Parathyroid adenoma (tissue), 2 donors: ENCODE measurements at regions not wholly inside any gene's neighbourhood (a gene's known extent, or its start where the extent isn't known, plus 50 kb on each side); places are given as distances from the start of the nearest gene placed in this dataset.

ENCODE experiments used
- H2AFZ ChIP-seq: fragments of 300-600 bp; sonication (generic); one replicate; pipeline ENCODE4 v1.7.0; 2017; ENCODE audit warnings: antibody characterized with exemption, mild to moderate bottlenecking
- H3K27ac ChIP-seq: fragments of 300-600 bp; sonication (generic); one replicate; pipeline ENCODE4 v1.7.0; 2017
- H3K27me3 ChIP-seq: fragments of 300-600 bp; sonication (generic); one replicate; pipeline ENCODE4 v1.7.0; 2017; ENCODE audit warnings: low read length; ENCODE audit not compliant: control insufficient read depth, insufficient read depth
- H3K36me3 ChIP-seq: fragments of 300-600 bp; sonication (generic); one replicate; pipeline ENCODE4 v1.7.0; 2017; ENCODE audit warnings: low read length; ENCODE audit not compliant: control insufficient read depth, insufficient read depth
- H3K4me1 ChIP-seq: fragments of 300-600 bp; sonication (generic); one replicate; pipeline ENCODE4 v1.7.0; 2017; ENCODE audit warnings: control low read depth
- H3K4me2 ChIP-seq: fragments of 300-600 bp; sonication (generic); one replicate; pipeline ENCODE4 v1.7.0; 2017; ENCODE audit warnings: low read length
- H3K4me3 ChIP-seq: fragments of 300-600 bp; sonication (generic); one replicate; pipeline ENCODE4 v1.7.0; 2017; ENCODE audit warnings: low read depth, low read length
- H3K79me2 ChIP-seq: fragments of 300-600 bp; sonication (generic); one replicate; pipeline ENCODE4 v1.7.0; 2017; ENCODE audit warnings: control low read depth
- H3K9ac ChIP-seq: fragments of 300-600 bp; sonication (generic); one replicate; pipeline ENCODE4 v1.7.0; 2017; ENCODE audit warnings: mild to moderate bottlenecking
- H3K9me3 ChIP-seq: fragments of 300-600 bp; sonication (generic); one replicate; pipeline ENCODE4 v1.7.0; 2017; ENCODE audit warnings: low read length; ENCODE audit not compliant: control insufficient read depth
- TF ChIP-seq, protein P1 (sequence below): fragments of 300-600 bp; sonication (generic); IDR thresholded peaks from one replicate; pipeline ENCODE4 v1.7.0; 2017; ENCODE audit warnings: antibody characterized with exemption, mild to moderate bottlenecking
- donor health status: primary hyperparathyroidism.

DNA sequence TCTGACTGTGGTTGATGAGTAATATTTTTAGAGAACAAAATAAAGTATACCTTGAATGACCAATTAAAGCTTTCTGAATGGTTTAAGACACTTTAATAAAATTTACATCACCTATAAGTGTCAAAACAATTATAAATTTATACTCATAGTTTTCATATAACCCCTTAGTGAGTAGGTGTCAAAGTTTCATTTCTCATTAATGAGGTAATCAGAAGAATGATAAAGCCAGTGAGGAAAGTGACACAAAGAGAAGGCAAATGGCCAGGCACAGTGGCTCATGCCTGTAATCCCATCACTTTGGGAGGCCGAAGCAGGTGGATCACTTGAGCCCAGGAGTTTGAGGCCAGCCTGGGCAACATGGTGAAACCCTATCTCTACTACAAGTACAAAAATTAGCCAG, 60.8 kb upstream of the CTLA4 start:
- Histone ChIP-seq H2AFZ (no peak overlapping the region), H3K27me3 (no peaks in the 10 kb centered on the region), H3K4me2 (no peak overlapping the region), H3K27ac (no peak overlapping the region), H3K36me3 (no peaks in the 10 kb centered on the region), H3K4me1 (no peaks in the 10 kb centered on the region), H3K9ac (no peak overlapping the region), H3K9me3 (no peaks in the 10 kb centered on the region), H3K4me3 (no peak overlapping the region), H3K79me2 (no peaks in the 10 kb centered on the region)
- TF ChIP-seq, protein P1, sequence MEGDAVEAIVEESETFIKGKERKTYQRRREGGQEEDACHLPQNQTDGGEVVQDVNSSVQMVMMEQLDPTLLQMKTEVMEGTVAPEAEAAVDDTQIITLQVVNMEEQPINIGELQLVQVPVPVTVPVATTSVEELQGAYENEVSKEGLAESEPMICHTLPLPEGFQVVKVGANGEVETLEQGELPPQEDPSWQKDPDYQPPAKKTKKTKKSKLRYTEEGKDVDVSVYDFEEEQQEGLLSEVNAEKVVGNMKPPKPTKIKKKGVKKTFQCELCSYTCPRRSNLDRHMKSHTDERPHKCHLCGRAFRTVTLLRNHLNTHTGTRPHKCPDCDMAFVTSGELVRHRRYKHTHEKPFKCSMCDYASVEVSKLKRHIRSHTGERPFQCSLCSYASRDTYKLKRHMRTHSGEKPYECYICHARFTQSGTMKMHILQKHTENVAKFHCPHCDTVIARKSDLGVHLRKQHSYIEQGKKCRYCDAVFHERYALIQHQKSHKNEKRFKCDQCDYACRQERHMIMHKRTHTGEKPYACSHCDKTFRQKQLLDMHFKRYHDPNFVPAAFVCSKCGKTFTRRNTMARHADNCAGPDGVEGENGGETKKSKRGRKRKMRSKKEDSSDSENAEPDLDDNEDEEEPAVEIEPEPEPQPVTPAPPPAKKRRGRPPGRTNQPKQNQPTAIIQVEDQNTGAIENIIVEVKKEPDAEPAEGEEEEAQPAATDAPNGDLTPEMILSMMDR, result no peak

DNA sequence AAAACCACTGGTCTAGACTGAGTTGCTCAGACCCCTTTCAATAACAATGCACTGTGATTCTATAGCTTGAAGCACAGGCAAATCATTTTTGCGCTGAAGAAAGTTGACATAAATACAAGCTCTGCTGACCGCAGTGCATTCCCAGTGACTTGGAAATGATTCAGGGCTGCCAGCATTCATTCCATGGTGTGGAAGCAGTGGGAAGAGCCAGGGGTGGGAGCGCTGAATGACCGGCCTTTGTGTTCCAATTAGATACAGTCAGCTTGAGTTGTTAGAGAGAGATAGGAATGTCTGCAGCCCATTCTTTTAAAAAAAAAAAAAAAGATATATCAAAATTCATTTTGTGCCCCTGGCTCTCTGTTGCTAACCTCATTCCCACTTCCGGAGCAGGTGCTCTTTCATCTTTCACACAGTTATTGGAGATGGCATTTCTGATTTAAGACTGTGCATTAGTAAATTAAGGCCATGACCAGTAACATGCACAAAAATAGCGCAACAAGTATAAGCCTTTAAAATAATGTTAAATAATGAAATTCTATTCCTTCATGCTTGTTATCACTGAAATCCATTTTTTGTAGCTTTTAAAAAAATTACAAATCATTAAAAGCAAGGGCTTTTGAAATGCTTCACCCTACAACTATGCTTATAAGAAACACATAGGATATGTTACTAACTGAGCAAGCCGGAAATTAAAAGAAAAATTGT, 59.4 kb upstream of the CTLA4 start:
- H3K27me3 ChIP-seq, result no peaks in the 10 kb centered on the region
- no peaks in the 10 kb centered on the region for H3K9me3 ChIP-seq
- TF ChIP-seq, protein P1, result no peak
- no peak overlapping the region for H3K27ac ChIP-seq
- H2AFZ ChIP-seq, result no peak overlapping the region
- H3K36me3 ChIP-seq, result no peaks in the 10 kb centered on the region
- no peak overlapping the region for H3K9ac ChIP-seq
- H3K4me1 ChIP-seq, result no peaks in the 10 kb centered on the region
- H3K79me2 ChIP-seq, result no peaks in the 10 kb centered on the region
- H3K4me3 ChIP-seq, result no peak overlapping the region
- H3K4me2 ChIP-seq, result no peak overlapping the region

DNA sequence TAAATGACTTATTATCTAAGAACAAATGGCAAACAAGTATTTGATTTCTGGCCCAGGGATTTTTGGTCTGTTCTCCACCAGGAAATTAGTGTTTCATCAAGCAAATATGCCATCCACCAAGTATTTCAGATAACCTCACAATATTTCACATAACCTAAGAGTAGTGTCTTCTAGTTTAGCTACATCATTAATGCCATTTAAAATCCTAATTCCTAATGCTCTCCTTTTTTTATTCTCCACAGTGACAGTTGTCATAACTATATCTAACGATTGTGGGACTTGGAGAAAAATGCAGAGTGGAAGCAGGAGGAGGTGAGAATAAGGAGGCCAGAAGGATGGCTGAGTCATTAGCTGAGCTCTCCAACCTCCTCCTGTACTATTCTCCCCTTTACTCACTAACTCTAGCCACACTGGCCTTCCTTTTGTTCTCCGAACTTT, 58.5 kb upstream of the CTLA4 start:
- Histone ChIP-seq H3K4me1 (no peaks in the 10 kb centered on the region), H3K4me2 (no peak overlapping the region)

GRCh38 chr2:203809991-203810510, 57.5 kb upstream of the CTLA4 start:
- Histone ChIP-seq H3K27ac (no peak overlapping the region), H3K4me3 (no peak overlapping the region)

More for the DNA sequence above, 58.5 kb upstream of the CTLA4 start:
- TF ChIP-seq, protein P1, result no peak
- Histone ChIP-seq H3K27ac (no peak overlapping the region), H3K9ac (no peak overlapping the region), H3K36me3 (no peaks in the 10 kb centered on the region), H3K27me3 (no peaks in the 10 kb centered on the region), H3K4me3 (no peak overlapping the region), H3K9me3 (no peaks in the 10 kb centered on the region), H3K79me2 (no peaks in the 10 kb centered on the region), H2AFZ (no peak overlapping the region)

More at GRCh38 chr2:203809991-203810510, 57.5 kb upstream of the CTLA4 start:
- no peaks in the 10 kb centered on the region for H3K4me1 ChIP-seq
- H3K27me3 ChIP-seq, result no peaks in the 10 kb centered on the region
- H2AFZ ChIP-seq, result no peak overlapping the region
- no peaks in the 10 kb centered on the region for H3K36me3 ChIP-seq
- H3K4me2 ChIP-seq, result no peak overlapping the region
- TF ChIP-seq, protein P1, result no peak
- H3K79me2 ChIP-seq, result no peaks in the 10 kb centered on the region
- H3K9ac ChIP-seq, result no peak overlapping the region
- H3K9me3 ChIP-seq, result no peaks in the 10 kb centered on the region
